ENCODE measurements at regions not wholly inside any gene's neighbourhood (a gene's known extent, or its start where the extent isn't known, plus 50 kb on each side); places are given as distances from the start of the nearest gene placed in this dataset.

- no peak for FAIRE-seq
Measured at GRCh38 chr1:71179997-71180396, 99.2 kb upstream of the ZRANB2 start.

- FAIRE-seq, result no peak
Measured at GRCh38 chr1:71170925-71171324, 90.1 kb upstream of the ZRANB2 start.

DNA sequence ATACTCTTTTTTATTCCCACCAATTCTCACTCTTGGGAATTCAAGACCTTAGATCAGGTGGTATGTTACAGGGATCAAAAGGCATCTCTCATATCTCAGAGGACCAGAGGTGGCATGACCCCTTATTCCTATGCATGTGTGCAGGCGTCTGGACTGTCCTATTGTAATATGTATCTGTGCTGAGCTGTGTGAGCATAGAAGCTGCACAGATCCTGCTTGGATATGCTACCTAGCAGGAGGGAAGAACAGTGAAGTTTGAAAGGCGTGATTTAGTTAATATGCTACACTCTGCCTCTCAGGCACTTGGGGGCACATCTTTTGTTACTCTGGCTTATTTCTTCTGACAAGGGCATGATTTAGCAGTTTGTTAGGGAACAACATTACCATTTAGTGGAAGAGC, 86.7 kb upstream of the ZRANB2 start:
- no peak for FAIRE-seq

GRCh38 chr1:71166178-71167173, 85.6 kb upstream of the ZRANB2 start:
- no peak for FAIRE-seq

- peak; percentile 58 for FAIRE-seq
Measured at GRCh38 chr1:71157715-71158114, 76.9 kb upstream of the ZRANB2 start.

GRCh38 chr1:71157151-71157550, 76.3 kb upstream of the ZRANB2 start:
- no peak for FAIRE-seq

DNA sequence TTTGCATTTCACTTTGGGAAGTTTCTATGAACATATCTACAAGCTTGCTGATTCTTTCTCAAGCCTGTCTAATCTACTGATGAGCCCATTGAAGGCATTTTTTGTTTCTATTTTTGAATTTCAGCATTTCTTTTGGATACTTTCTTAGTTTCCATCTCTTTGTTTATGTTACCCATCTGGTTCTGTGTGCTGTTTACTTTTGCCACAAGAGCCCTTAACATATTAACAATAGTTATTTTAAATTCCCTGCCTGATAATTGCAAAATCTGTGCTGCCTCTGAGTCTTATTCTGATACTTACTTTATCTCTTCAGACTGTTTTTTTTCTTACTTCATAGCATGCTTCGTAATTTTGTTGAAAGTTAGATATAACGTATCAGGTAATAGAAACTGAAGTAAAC, 75.8 kb upstream of the ZRANB2 start:
- peak; percentile 93 for FAIRE-seq

- no peak for FAIRE-seq
Measured at GRCh38 chr1:71154429-71154828, 73.6 kb upstream of the ZRANB2 start.

DNA sequence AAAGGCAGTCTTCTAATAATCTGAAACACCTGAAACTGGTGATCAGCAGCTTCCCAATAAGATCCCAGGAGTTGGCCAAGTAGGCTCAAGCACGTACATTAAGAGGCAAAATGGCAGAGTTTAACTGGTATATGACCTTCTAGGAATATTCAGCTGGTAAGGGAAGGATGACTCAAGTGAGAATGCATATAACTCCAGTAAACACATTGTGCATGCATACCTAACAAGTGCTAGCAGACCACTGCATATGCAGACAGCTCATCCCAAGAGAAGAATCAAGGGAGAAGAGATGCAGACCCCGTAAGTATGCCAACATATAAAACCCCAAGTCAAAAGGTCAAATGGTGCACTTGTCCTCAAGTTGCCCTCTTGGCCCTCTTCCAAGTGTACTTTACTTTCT, 73.0 kb upstream of the ZRANB2 start:
- no peak for FAIRE-seq

GRCh38 chr1:71147637-71148360, 67.0 kb upstream of the ZRANB2 start:
- FAIRE-seq, result no peak

- FAIRE-seq, result no peak
Measured at GRCh38 chr1:71135571-71135970, 54.7 kb upstream of the ZRANB2 start.
